Retinal pigment epithelial cell (primary cell): ENCODE measurements at regions not wholly inside any gene's neighbourhood (a gene's known extent, or its start where the extent isn't known, plus 50 kb on each side); places are given as distances from the start of the nearest gene placed in this dataset.
"Not testable (repeated sequence)": the region's sequence is repeated elsewhere in the genome, so short reads cannot be mapped to it uniquely, and the experiment has no call there.

Experiments used
- DNase-seq: peaks from one replicate; pipeline ENCODE4 v3.0.0-alpha.2; 2010; ENCODE audit warnings: low read depth
- H3K4me3 ChIP-seq: 2 replicates; pipeline ENCODE4 v1.5.1; 2011; ENCODE audit warnings: mild to moderate bottlenecking, low read length, control low read depth, moderate library complexity
- TF ChIP-seq, protein P1 (sequence below): conservative IDR thresholded peaks from 2 replicates; pipeline ENCODE4 v1.5.1; 2011; ENCODE audit warnings: low read depth, low read length, control low read depth, inconsistent platforms

DNA sequence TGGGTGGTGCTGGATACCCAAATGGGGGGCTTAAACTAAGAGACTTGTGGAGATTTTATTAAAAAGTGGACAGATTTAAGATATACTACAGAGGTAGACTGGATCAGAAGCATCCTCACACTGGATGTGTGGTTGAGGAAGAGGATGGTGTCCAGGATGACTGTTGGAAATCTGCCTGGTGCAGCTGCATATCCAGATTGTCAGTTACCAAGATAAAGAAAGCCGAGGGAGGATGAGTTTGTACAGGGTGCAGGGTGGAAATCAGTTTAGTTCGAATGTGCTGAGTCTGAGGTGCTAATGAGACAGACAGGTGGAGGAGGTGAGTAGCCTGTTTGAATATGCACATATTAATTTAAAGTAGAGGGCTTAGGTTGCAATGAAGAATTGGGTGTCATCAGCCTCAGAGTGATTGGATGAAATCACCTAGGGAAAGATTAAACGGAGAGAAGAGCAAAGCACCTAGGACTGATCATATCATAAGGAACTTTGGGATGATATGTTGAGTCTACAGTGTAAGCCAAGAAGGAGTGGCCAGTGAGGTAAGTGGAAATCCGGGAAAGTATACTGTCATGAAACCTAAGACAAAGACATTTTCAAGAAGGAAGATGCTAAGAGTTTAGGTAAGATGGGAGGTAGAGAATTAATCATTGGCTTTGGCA is 74.1 kb upstream of the GOLGA8B start:
- H3K4me3 ChIP-seq: no peak overlapping the region
- TF ChIP-seq, protein P1, sequence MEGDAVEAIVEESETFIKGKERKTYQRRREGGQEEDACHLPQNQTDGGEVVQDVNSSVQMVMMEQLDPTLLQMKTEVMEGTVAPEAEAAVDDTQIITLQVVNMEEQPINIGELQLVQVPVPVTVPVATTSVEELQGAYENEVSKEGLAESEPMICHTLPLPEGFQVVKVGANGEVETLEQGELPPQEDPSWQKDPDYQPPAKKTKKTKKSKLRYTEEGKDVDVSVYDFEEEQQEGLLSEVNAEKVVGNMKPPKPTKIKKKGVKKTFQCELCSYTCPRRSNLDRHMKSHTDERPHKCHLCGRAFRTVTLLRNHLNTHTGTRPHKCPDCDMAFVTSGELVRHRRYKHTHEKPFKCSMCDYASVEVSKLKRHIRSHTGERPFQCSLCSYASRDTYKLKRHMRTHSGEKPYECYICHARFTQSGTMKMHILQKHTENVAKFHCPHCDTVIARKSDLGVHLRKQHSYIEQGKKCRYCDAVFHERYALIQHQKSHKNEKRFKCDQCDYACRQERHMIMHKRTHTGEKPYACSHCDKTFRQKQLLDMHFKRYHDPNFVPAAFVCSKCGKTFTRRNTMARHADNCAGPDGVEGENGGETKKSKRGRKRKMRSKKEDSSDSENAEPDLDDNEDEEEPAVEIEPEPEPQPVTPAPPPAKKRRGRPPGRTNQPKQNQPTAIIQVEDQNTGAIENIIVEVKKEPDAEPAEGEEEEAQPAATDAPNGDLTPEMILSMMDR: no peak
- DNase-seq: no peak

DNA sequence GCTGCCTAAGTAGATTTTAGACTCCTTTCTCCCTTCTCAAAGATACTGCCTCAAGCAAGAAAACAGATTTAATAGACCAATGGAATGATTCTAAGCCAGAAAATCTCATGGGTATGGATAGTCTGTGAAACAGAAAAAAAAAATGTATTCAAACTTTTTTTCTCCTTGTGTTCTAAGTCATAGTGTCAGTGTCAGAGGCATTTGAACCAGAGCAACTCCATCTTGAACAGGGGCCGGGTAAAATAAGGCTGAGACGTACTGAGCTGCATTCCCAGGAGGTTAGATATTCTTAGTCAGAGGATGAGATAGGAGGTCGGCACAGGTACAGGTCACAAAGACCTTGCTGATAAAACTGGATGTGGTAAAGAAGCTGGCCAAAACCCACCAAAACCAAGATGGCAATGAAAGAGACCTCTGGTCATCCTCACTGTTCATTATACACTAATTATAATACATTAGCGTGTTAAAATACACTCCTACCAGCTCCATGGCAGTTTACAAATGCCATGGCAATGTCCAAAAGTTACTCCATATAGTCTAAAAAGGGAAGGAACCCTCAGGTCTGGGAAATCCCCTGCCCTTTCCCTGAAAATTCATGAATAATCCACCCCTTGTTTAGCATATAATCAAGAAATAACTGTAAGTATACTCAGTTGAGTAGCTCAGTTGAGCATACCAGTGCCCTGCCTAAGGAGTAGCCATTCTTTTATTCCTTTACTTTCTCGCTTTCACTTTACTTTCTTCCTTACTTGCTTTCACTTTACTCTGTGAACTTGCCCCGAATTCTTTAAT is 72.8 kb upstream of the GOLGA8B start:
- DNase-seq: no peak
- TF ChIP-seq, protein P1: no peak
- no peak overlapping the region for H3K4me3 ChIP-seq

DNA sequence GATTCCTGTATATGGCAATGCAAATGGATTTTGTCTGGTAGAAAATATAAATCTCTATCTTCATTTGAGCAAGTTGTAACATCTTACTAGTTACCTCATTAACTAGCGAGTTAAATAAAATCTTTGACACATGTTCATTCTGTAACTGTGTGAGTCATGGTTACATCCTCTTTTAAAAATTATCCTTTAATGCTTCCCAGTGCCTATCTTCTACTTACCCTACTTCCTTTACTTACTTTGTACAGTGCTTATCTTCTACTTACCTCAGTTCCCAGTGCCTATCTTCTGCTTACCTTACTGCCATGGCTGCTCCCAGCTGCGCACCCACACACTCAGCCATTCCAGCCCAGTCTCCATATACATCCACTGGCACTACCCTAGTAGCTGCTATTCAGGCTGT is 71.9 kb upstream of the GOLGA8B start:
- TF ChIP-seq, protein P1: no peak
- H3K4me3 ChIP-seq: no peak overlapping the region
- DNase-seq: no peak

DNA sequence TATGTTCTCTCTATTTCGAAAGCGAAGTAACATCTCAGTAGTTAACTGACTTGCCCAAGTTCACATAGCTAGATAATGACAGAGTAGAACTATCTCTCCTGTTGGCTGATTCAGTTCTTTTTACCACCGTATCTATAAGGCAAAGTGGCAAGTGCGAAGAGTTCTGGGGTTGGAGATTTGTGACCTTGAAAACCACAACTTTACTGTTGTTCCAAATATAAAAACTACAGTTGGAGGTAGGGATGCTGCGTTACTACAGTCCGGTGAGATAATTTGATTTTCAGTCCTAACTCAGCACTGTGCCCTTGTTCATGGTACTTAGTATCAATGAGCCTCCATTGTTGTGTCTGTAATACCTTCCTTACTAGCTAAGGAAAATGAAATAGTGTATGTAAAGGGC is 71.2 kb upstream of the GOLGA8B start:
- no peak overlapping the region for H3K4me3 ChIP-seq
- no peak for DNase-seq
- TF ChIP-seq, protein P1: no peak

DNA sequence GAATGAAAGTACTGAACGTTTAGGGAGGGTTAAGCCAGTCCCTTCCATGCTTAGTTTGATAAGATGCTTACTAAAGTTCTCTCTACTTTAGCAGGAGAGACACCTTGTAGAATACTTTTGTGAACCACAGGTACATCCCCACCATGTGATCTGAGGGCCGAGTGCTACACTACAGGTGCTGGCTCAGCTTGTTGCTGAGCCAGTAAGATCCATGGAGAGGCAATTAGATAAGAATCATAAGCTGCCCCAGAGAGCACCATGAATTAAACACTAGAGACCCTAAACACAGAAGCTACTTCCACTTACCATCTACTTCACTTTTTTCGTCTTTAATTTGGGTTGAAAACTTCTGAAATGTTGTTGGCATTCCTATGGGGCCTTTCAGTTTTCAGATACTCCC is 70.5 kb upstream of the GOLGA8B start:
- DNase-seq: no peak
- TF ChIP-seq, protein P1: no peak
- H3K4me3 ChIP-seq: no peak overlapping the region

DNA sequence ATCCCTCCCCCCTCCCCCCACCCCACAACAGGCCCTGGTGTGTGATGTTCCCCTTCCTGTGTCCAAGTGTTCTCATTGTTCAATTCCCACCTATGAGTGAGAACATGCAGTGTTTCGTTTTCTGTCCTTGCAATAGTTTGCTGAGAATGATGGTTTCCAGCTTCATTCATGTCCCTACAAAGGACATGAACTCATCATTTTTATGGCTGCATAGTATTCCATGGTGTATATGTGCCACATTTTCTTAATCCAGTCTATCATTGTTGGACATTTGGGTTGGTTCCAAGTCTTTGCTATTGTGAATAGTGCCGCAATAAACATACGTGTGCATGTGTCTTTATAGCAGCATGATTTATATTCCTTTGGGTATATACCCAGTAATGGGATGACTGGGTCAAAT is 69.9 kb upstream of the GOLGA8B start:
- not testable (repeated sequence) for H3K4me3 ChIP-seq, DNase-seq

DNA sequence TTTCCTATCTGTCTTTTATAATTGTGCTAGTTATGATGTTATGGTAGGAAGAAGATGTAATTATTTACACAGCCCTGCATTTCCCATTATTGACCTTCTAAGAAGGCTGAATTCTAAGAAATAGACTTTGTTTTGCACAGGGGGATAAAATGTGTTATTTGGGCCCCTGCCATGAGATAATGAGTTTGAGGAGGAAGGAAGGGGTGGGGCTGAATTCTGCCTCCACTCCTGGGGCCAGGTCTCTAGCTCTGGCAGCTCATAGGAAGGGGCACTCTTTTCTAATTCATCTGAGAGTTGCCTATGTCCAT is 69.2 kb upstream of the GOLGA8B start:
- no peak overlapping the region for H3K4me3 ChIP-seq
- TF ChIP-seq, protein P1: no peak
- no peak for DNase-seq
